GM12878 (cell line): ENCODE measurements at regions not wholly inside any gene's neighbourhood (a gene's known extent, or its start where the extent isn't known, plus 50 kb on each side); places are given as distances from the start of the nearest gene placed in this dataset.

Experiments used
- ATAC-seq: fragments of 200-7000 bp; cut with Tn5 transposase; 3 replicates; pipeline ENCODE4 v1.9.1; 2020; ENCODE audit warnings: mild to moderate bottlenecking, moderate library complexity
- BruUV-seq: library from RNA; stranded (reverse); fragments of 400-500 nt; replicated peaks from 2 replicates; lab custom pipeline; 2021; lab: Mats Ljungman, UMichigan
- CTCF ChIA-PET: fragments of 300-600 bp; sonication (Branson Sonifier 250); formaldehyde crosslinking; extraction: SDS; loops from one replicate; lab custom pipeline; 2021; ENCODE audit warnings: inconsistent platforms; lab: Yijun Ruan, JAX
- POLR2A ChIA-PET: fragments of 350-600 bp; formaldehyde crosslinking; extraction: SDS; loops from one replicate; lab custom pipeline; 2021; ENCODE audit warnings: inconsistent platforms; lab: Charles Lee
- RAD21 ChIA-PET: fragments of 300-600 bp; sonication (Branson Sonifier 250); formaldehyde crosslinking; loops from one replicate; lab custom pipeline; 2023; ENCODE audit warnings: antibody characterized with exemption; ENCODE audit not compliant: unreplicated experiment; lab: Charles Lee
- SMC1A ChIA-PET: fragments of 300-600 bp; sonication (Branson Sonifier 250); formaldehyde crosslinking; loops from one replicate; lab custom pipeline; 2023; ENCODE audit not compliant: unreplicated experiment, uncharacterized antibody; lab: Charles Lee
- DNase-seq: peaks from one replicate; pipeline ENCODE4 v3.0.0-alpha.2; 2011; ENCODE audit warnings: low read depth, low spot score
- FAIRE-seq: peaks from 3 replicates; lab custom pipeline; 2011; peaks lifted over from hg19 to GRCh38; lab: Jason Lieb, UNC
- H2AFZ ChIP-seq: 2 replicates; pipeline ENCODE4 v1.6.0; 2011; ENCODE audit warnings: low read depth, low read length, control low read depth; ENCODE audit not compliant: control insufficient read depth
- H3K27ac ChIP-seq: 2 replicates; pipeline ENCODE4 v1.5.1; 2011; ENCODE audit warnings: control low read depth; ENCODE audit not compliant: control insufficient read depth, insufficient read depth
- H3K27me3 ChIP-seq, 2 experiments: replicated peaks in 1 of 2; 2 replicates each; pipeline versions ENCODE4 v1.6.0 to v1.6.1; 2011; ENCODE audit warnings: low read length in 1 of 2; ENCODE audit not compliant: control insufficient read depth in 2 of 2, insufficient read depth in 2 of 2
- H3K36me3 ChIP-seq, 2 experiments: 2 replicates each; pipeline ENCODE4 v1.5.1; 2011; ENCODE audit warnings: low read length in 1 of 2; ENCODE audit not compliant: control insufficient read depth in 2 of 2, insufficient read depth in 2 of 2
- H3K4me1 ChIP-seq: 2 replicates; pipeline ENCODE4 v1.6.1; 2011; ENCODE audit warnings: mild to moderate bottlenecking, low read length, moderate library complexity, mixed read lengths; ENCODE audit not compliant: control insufficient read depth, insufficient read depth
- H3K4me2 ChIP-seq: 2 replicates; pipeline ENCODE4 v1.6.0; 2011; ENCODE audit warnings: control low read depth; ENCODE audit not compliant: control insufficient read depth, insufficient read depth
- H3K4me3 ChIP-seq: fragments of 200-600 bp; sonication (generic); 2 replicates; pipeline ENCODE4 v1.5.1; 2016
- H3K79me2 ChIP-seq: 2 replicates; pipeline ENCODE4 v1.6.0; 2011; ENCODE audit warnings: low read length; ENCODE audit not compliant: control insufficient read depth, insufficient read depth
- H3K9ac ChIP-seq: 2 replicates; pipeline ENCODE4 v1.8.0; 2011; ENCODE audit warnings: low read length, control low read depth, mixed read lengths; ENCODE audit not compliant: control insufficient read depth, insufficient read depth
- H3K9me3 ChIP-seq: replicated peaks from 3 replicates; pipeline ENCODE4 v1.5.1; 2011; ENCODE audit warnings: mild to moderate bottlenecking, low read length; ENCODE audit not compliant: control insufficient read depth, insufficient read depth
- H4K20me1 ChIP-seq: 2 replicates; pipeline ENCODE4 v1.6.0; 2011; ENCODE audit not compliant: control insufficient read depth, insufficient read depth
- ASH2L ChIP-seq: fragments of 300-600, 200-600 bp; sonication (generic); IDR thresholded peaks from 2 replicates; pipeline ENCODE4 v1.6.1; 2017; ENCODE audit warnings: low read depth, mild to moderate bottlenecking, borderline replicate concordance
- BHLHE40 ChIP-seq, 2 experiments: fragments of 450-650 bp in 1 of 2; IDR thresholded peaks; 2 replicates each; pipeline ENCODE4 v1.6.1; 2011 to 2017; ENCODE audit warnings: low read depth in 2 of 2, borderline replicate concordance in 1 of 2, improper control_type of control experiment in 1 of 2, low read length in 1 of 2, mild to moderate bottlenecking in 1 of 2
- ETV6 ChIP-seq, 2 experiments: fragments of 450-650 bp in 1 of 2; IDR thresholded peaks in 1 of 2; conservative IDR thresholded peaks in 1 of 2; 2 replicates each; pipeline ENCODE4 v1.6.1; 2014; ENCODE audit warnings: antibody characterized with exemption in 1 of 2, borderline replicate concordance in 1 of 2, low read depth in 1 of 2, mild to moderate bottlenecking in 1 of 2, moderate library complexity in 1 of 2
- LARP7 ChIP-seq: fragments of 450-650 bp; IDR thresholded peaks from 2 replicates; pipeline ENCODE4 v1.6.1; 2017; ENCODE audit warnings: mild to moderate bottlenecking
- MTA2 ChIP-seq: fragments of 450-650 bp; IDR thresholded peaks from 2 replicates; pipeline ENCODE4 v1.6.1; 2016; ENCODE audit warnings: low read depth, mild to moderate bottlenecking, moderate library complexity
- SPI1 ChIP-seq: IDR thresholded peaks from 2 replicates; pipeline ENCODE4 v1.6.1; 2011; ENCODE audit warnings: low read depth, mild to moderate bottlenecking, low read length, moderate library complexity, borderline replicate concordance; ENCODE audit not compliant: insufficient read depth
- STAT3 ChIP-seq: IDR thresholded peaks from 2 replicates; pipeline ENCODE4 v1.6.1; 2011; ENCODE audit warnings: low read depth, low read length, improper control_type of control experiment
- TCF12 ChIP-seq: IDR thresholded peaks from 2 replicates; pipeline ENCODE4 v1.6.1; 2011; ENCODE audit warnings: low read depth, mild to moderate bottlenecking, low read length
- whole genome bisulfite sequencing: methylation state at CpG from one replicate; pipeline ENCODE4 v1.1.6; 2016; ENCODE audit warnings: low lambda C conversion rate; ENCODE audit not compliant: insufficient replicate concordance, insufficient coverage; ENCODE audit errors: missing lambda C conversion rate; 5-methylcytosine and 5-hydroxymethylcytosine counted together
- in situ Hi-C: fragments of 300-500 bp; cut with MboI; formaldehyde crosslinking; loops from 9 replicates; pipeline ENCODE4 v1.14.3; 2018; ENCODE audit warnings: mixed read lengths
- intact Hi-C: fragments of 100-400 bp; cut with micrococcal nuclease; formaldehyde crosslinking; loops from one replicate; pipeline ENCODE4 v1.14.2; 2022; ENCODE audit not compliant: unreplicated experiment
- TF ChIP-seq, protein P1 (sequence below): fragments of 450-650 bp; formaldehyde crosslinking; IDR thresholded peaks from 2 replicates; pipeline ENCODE4 v1.5.0; 2022; ENCODE audit warnings: mild to moderate bottlenecking, missing genetic modification characterization
- TF ChIP-seq, protein P2 (sequence below): IDR thresholded peaks from 2 replicates; pipeline ENCODE4 v1.6.1; 2011; ENCODE audit warnings: borderline replicate concordance, low read depth, mild to moderate bottlenecking, moderate library complexity, mixed read lengths, low read length; ENCODE audit not compliant: insufficient read depth; ENCODE audit errors: extremely low read length
- TF ChIP-seq, protein P3 (sequence below): fragments of 450-650 bp; IDR thresholded peaks from 2 replicates; pipeline ENCODE4 v1.6.1; 2018; ENCODE audit warnings: borderline replicate concordance, mild to moderate bottlenecking; ENCODE audit not compliant: partially characterized antibody
- TF ChIP-seq, protein P4 (sequence below): IDR thresholded peaks from 2 replicates; pipeline ENCODE4 v1.6.1; 2011; ENCODE audit warnings: borderline replicate concordance, low read depth, mild to moderate bottlenecking, moderate library complexity, low read length; ENCODE audit not compliant: insufficient read depth, poor library complexity, severe bottlenecking

DNA sequence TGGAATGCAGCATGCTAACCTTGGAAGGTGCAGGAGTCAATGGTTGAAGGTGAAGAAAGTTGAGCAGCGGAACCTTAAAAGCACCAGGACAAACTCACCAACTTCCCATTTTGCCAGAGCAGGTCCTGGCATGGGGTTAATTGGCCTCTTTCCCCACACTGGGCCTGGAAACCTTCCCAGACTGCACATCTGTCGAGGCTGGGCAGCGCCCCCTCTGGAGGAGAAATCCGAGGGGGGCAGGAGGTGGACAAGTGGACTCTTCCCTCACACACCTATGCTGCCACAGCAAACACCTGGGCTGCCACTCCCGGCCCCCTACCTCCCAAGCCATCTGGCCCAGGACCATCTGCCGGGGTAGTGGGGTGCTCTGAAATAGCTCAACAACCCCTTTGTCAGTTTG lies 232.4 kb downstream of the CBLN1 start:
- Histone ChIP-seq H3K27me3 (no peaks in the 10 kb centered on the region), H3K27ac (no peak overlapping the region), H3K79me2 (no peaks in the 10 kb centered on the region), H3K9ac (no peak overlapping the region), H3K4me2 (no peak overlapping the region), H4K20me1 (no peaks in the 10 kb centered on the region), H3K36me3 (no peaks in the 10 kb centered on the region), H3K4me3 (no peak overlapping the region)
- 15% methylated on average over 5 of the region's 6 CpGs for WGBS
- ATAC-seq = no peak
- ChIA-PET SMC1A (interaction anchor here (0.6 kb wide), 1 partner anchor 137 kb away, joined by 3 read pairs; no protein-coding TSS in a partner anchor), RAD21 (no interaction called here)
- DNase-seq = no peak
- TF ChIP-seq TCF12 = no peak
- TF ChIP-seq, protein P1, sequence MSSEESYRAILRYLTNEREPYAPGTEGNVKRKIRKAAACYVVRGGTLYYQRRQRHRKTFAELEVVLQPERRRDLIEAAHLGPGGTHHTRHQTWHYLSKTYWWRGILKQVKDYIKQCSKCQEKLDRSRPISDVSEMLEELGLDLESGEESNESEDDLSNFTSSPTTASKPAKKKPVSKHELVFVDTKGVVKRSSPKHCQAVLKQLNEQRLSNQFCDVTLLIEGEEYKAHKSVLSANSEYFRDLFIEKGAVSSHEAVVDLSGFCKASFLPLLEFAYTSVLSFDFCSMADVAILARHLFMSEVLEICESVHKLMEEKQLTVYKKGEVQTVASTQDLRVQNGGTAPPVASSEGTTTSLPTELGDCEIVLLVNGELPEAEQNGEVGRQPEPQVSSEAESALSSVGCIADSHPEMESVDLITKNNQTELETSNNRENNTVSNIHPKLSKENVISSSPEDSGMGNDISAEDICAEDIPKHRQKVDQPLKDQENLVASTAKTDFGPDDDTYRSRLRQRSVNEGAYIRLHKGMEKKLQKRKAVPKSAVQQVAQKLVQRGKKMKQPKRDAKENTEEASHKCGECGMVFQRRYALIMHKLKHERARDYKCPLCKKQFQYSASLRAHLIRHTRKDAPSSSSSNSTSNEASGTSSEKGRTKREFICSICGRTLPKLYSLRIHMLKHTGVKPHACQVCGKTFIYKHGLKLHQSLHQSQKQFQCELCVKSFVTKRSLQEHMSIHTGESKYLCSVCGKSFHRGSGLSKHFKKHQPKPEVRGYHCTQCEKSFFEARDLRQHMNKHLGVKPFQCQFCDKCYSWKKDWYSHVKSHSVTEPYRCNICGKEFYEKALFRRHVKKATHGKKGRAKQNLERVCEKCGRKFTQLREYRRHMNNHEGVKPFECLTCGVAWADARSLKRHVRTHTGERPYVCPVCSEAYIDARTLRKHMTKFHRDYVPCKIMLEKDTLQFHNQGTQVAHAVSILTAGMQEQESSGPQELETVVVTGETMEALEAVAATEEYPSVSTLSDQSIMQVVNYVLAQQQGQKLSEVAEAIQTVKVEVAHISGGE = no peak
- TF ChIP-seq ETV6 (conservative IDR thresholded peaks at IDR 0.05 in 1 of 2, IDR thresholded peaks at IDR 0.05 in 1 of 2; ENCODE audit: borderline replicate concordance in 1 of 2, low read depth in 1 of 2) = no peak
- no peak for TF ChIP-seq STAT3
- TF ChIP-seq, protein P2, sequence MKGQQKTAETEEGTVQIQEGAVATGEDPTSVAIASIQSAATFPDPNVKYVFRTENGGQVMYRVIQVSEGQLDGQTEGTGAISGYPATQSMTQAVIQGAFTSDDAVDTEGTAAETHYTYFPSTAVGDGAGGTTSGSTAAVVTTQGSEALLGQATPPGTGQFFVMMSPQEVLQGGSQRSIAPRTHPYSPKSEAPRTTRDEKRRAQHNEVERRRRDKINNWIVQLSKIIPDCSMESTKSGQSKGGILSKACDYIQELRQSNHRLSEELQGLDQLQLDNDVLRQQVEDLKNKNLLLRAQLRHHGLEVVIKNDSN = no peak
- TF ChIP-seq LARP7 = no peak
- TF ChIP-seq, protein P3, sequence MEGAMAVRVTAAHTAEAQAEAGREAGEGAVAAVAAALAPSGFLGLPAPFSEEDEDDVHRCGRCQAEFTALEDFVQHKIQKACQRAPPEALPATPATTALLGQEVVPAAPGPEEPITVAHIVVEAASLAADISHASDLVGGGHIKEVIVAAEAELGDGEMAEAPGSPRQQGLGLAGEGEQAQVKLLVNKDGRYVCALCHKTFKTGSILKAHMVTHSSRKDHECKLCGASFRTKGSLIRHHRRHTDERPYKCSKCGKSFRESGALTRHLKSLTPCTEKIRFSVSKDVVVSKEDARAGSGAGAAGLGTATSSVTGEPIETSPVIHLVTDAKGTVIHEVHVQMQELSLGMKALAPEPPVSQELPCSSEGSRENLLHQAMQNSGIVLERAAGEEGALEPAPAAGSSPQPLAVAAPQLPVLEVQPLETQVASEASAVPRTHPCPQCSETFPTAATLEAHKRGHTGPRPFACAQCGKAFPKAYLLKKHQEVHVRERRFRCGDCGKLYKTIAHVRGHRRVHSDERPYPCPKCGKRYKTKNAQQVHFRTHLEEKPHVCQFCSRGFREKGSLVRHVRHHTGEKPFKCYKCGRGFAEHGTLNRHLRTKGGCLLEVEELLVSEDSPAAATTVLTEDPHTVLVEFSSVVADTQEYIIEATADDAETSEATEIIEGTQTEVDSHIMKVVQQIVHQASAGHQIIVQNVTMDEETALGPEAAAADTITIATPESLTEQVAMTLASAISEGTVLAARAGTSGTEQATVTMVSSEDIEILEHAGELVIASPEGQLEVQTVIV = no peak
- no peak for TF ChIP-seq BHLHE40 (IDR thresholded peaks at IDR 0.05; ENCODE audit: borderline replicate concordance in 1 of 2, low read depth in 2 of 2, low read length in 1 of 2)
- no peak for TF ChIP-seq ASH2L
- TF ChIP-seq SPI1 = no peak
- TF ChIP-seq, protein P4, sequence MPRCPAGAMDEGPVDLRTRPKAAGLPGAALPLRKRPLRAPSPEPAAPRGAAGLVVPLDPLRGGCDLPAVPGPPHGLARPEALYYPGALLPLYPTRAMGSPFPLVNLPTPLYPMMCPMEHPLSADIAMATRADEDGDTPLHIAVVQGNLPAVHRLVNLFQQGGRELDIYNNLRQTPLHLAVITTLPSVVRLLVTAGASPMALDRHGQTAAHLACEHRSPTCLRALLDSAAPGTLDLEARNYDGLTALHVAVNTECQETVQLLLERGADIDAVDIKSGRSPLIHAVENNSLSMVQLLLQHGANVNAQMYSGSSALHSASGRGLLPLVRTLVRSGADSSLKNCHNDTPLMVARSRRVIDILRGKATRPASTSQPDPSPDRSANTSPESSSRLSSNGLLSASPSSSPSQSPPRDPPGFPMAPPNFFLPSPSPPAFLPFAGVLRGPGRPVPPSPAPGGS = no peak
- TF ChIP-seq MTA2 = no peak
- TF ChIP-seq, all 136 proteins: peak for 0
- H3K4me1 ChIP-seq = no peaks in the 10 kb centered on the region
- ChIA-PET POLR2A (no interaction called here), CTCF (no interaction called here)
- no peak for FAIRE-seq
- in situ Hi-C loops = no loop called here
- H2AFZ ChIP-seq = no peak overlapping the region
- intact Hi-C loops = no loop called here
- no TSS peak for BruUV-seq
- no peaks in the 10 kb centered on the region for H3K9me3 ChIP-seq
